Astrocyte (in vitro differentiated cells and primary cell): ENCODE measurements at regions not wholly inside any gene's neighbourhood (a gene's known extent, or its start where the extent isn't known, plus 50 kb on each side); places are given as distances from the start of the nearest gene placed in this dataset.
A peak's percentile ranks its signal among the peaks of the same experiment; 100 is the strongest.

ENCODE experiments used
- DNase-seq: peaks from one replicate; pipeline ENCODE4 v3.0.0-alpha.2; 2010; ENCODE audit warnings: low read depth
- FAIRE-seq: peaks from 2 replicates; lab custom pipeline; 2011; peaks lifted over from hg19 to GRCh38; lab: Jason Lieb, UNC
- H2AFZ ChIP-seq: 2 replicates; pipeline ENCODE4 v1.6.0; 2012; ENCODE audit warnings: low read depth, low read length, inconsistent platforms
- H3K27ac ChIP-seq: 2 replicates; pipeline ENCODE4 v1.5.1; 2011; ENCODE audit warnings: low read depth, low read length, inconsistent platforms
- H3K27me3 ChIP-seq: 2 replicates; pipeline ENCODE4 v1.6.0; 2011; ENCODE audit warnings: low read length, inconsistent platforms; ENCODE audit not compliant: insufficient read depth
- H3K36me3 ChIP-seq: 2 replicates; pipeline ENCODE4 v1.5.1; 2011; ENCODE audit warnings: low read length, inconsistent platforms; ENCODE audit not compliant: insufficient read depth
- H3K4me1 ChIP-seq: 2 replicates; pipeline ENCODE4 v1.5.1; 2011; ENCODE audit warnings: low read length, inconsistent platforms; ENCODE audit not compliant: insufficient read depth
- H3K4me2 ChIP-seq: 2 replicates; pipeline ENCODE4 v1.6.0; 2012; ENCODE audit warnings: low read length, inconsistent platforms
- H3K4me3 ChIP-seq: 2 replicates; pipeline ENCODE4 v1.5.1; 2011; ENCODE audit warnings: low read depth, mild to moderate bottlenecking, low read length, inconsistent platforms; ENCODE audit not compliant: insufficient read depth
- H3K79me2 ChIP-seq: 2 replicates; pipeline ENCODE4 v1.6.0; 2012; ENCODE audit warnings: mild to moderate bottlenecking, low read length, inconsistent platforms; ENCODE audit not compliant: insufficient read depth
- H3K9ac ChIP-seq: 2 replicates; pipeline ENCODE4 v1.6.0; 2012; ENCODE audit warnings: mild to moderate bottlenecking, low read length, inconsistent platforms
- H3K9me3 ChIP-seq: 2 replicates; pipeline ENCODE4 v1.5.1; 2012; ENCODE audit warnings: low read depth, mild to moderate bottlenecking, low read length, inconsistent platforms; ENCODE audit not compliant: insufficient read depth
- H4K20me1 ChIP-seq: 2 replicates; pipeline ENCODE4 v1.6.0; 2012; ENCODE audit warnings: low read length, inconsistent platforms; ENCODE audit not compliant: insufficient read depth
- H3K27ac Mint-ChIP-seq: one replicate; pipeline ENCODE4 v1.8.0; 2021; ENCODE audit warnings: mild to moderate bottlenecking, mixed read lengths; ENCODE audit not compliant: unreplicated experiment
- H3K27me3 Mint-ChIP-seq: one replicate; pipeline ENCODE4 v1.8.0; 2021; ENCODE audit warnings: low read depth, mixed read lengths; ENCODE audit not compliant: unreplicated experiment
- H3K36me3 Mint-ChIP-seq: one replicate; pipeline ENCODE4 v1.8.0; 2021; ENCODE audit warnings: low read depth, mixed read lengths; ENCODE audit not compliant: unreplicated experiment
- H3K4me1 Mint-ChIP-seq: one replicate; pipeline ENCODE4 v1.8.0; 2021; ENCODE audit warnings: low read depth, mixed read lengths; ENCODE audit not compliant: unreplicated experiment
- H3K4me3 Mint-ChIP-seq: one replicate; pipeline ENCODE4 v1.8.0; 2021; ENCODE audit warnings: mild to moderate bottlenecking, moderate library complexity, mixed read lengths; ENCODE audit not compliant: unreplicated experiment
- H3K9me3 Mint-ChIP-seq: one replicate; pipeline ENCODE4 v1.8.0; 2021; ENCODE audit warnings: mild to moderate bottlenecking, mixed read lengths; ENCODE audit not compliant: unreplicated experiment
- CTCF ChIP-seq: IDR thresholded peaks from 2 replicates; pipeline ENCODE4 v1.5.1; 2011; ENCODE audit warnings: low read depth, mild to moderate bottlenecking, inconsistent platforms, low read length, moderate library complexity; ENCODE audit not compliant: insufficient read depth
- EZH2 ChIP-seq: IDR thresholded peaks from 2 replicates; pipeline ENCODE4 v1.6.1; 2012; ENCODE audit warnings: mild to moderate bottlenecking, low read length, inconsistent platforms; ENCODE audit not compliant: insufficient read depth

GRCh38 chrX:46251755-46252154 lies 293.5 kb downstream of the ZNF674 start:
- Histone ChIP-seq H3K27me3 (no peaks in the 10 kb centered on the region), H4K20me1 (no peaks in the 10 kb centered on the region), H3K4me1 (no peaks in the 10 kb centered on the region), H3K9me3 (no peaks in the 10 kb centered on the region), H3K27ac (no peak overlapping the region), H2AFZ (no peak overlapping the region), H3K4me3 (no peak overlapping the region), H3K4me2 (no peak overlapping the region), H3K36me3 (no peaks in the 10 kb centered on the region), H3K9ac (no peak overlapping the region), H3K79me2 (no peaks in the 10 kb centered on the region)
- Mint-ChIP-seq H3K4me3 (no peak overlapping the region), H3K27me3 (no peaks in the 10 kb centered on the region), H3K9me3 (peaks cover 2% of the 10 kb centered on the region), H3K36me3 (no peaks in the 10 kb centered on the region), H3K4me1 (peaks cover 16% of the 10 kb centered on the region), H3K27ac (peak overlapping the region; percentile 54)
- peak; percentile 83 for FAIRE-seq
- DNase-seq: peak; percentile 51
- no peak for TF ChIP-seq CTCF
- TF ChIP-seq EZH2: no peak

GRCh38 chrX:46250151-46250550 lies 295.1 kb downstream of the ZNF674 start:
- Mint-ChIP-seq H3K4me3 (no peak overlapping the region), H3K27ac (no peak overlapping the region), H3K27me3 (no peaks in the 10 kb centered on the region), H3K4me1 (peaks cover 16% of the 10 kb centered on the region), H3K36me3 (no peaks in the 10 kb centered on the region), H3K9me3 (peaks cover 2% of the 10 kb centered on the region)
- Histone ChIP-seq H3K36me3 (no peaks in the 10 kb centered on the region), H3K79me2 (no peaks in the 10 kb centered on the region), H3K4me3 (no peak overlapping the region), H3K27me3 (no peaks in the 10 kb centered on the region), H3K9me3 (no peaks in the 10 kb centered on the region), H3K27ac (no peak overlapping the region), H3K4me1 (no peaks in the 10 kb centered on the region), H2AFZ (no peak overlapping the region), H3K4me2 (no peak overlapping the region), H4K20me1 (no peaks in the 10 kb centered on the region), H3K9ac (no peak overlapping the region)
- TF ChIP-seq EZH2: no peak
- DNase-seq: no peak
- peak; percentile 23 for FAIRE-seq

DNA sequence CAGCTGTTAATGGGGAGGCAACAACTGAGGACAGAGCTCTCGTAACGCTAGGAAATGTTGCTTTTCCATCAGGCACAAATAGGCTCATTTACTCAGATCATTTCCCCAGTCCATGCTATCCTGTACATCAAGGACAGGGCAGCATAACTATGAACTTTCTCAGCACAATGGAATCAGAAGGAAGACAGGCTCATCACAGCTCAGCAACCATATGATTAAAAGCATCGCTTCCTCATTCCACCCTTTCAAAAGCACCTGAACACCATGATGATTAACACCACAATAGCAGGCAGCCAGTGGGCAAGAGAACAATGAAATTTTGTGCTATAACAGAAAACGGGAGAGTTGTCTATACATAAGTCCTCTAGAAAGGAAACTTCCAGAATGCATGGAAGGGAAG lies 297.8 kb downstream of the ZNF674 start:
- no peak for DNase-seq
- no peaks in the 10 kb centered on the region for H3K27me3 ChIP-seq
- no peak overlapping the region for H3K27ac ChIP-seq
- H3K4me3 ChIP-seq: no peak overlapping the region
- no peak for TF ChIP-seq CTCF
- no peak for TF ChIP-seq EZH2
- no peak overlapping the region for H3K9ac ChIP-seq
- Mint-ChIP-seq H3K27me3 (no peaks in the 10 kb centered on the region), H3K9me3 (no peaks in the 10 kb centered on the region), H3K4me1 (peaks cover 8% of the 10 kb centered on the region), H3K36me3 (no peaks in the 10 kb centered on the region), H3K27ac (no peak overlapping the region), H3K4me3 (no peak overlapping the region)
- H2AFZ ChIP-seq: no peak overlapping the region
- no peaks in the 10 kb centered on the region for H3K4me1 ChIP-seq
- FAIRE-seq: no peak
- H3K4me2 ChIP-seq: no peak overlapping the region
- no peaks in the 10 kb centered on the region for H3K36me3 ChIP-seq
- no peaks in the 10 kb centered on the region for H4K20me1 ChIP-seq
- H3K9me3 ChIP-seq: no peaks in the 10 kb centered on the region
- H3K79me2 ChIP-seq: no peaks in the 10 kb centered on the region
